VCaP (cell line): ENCODE measurements at regions not wholly inside any gene's neighbourhood (a gene's known extent, or its start where the extent isn't known, plus 50 kb on each side); places are given as distances from the start of the nearest gene placed in this dataset.

Experiments
- H3K27ac ChIP-seq: fragments of 450-650 bp; 2 replicates; pipeline ENCODE4 v1.5.1; 2017
- CTCF ChIP-seq: fragments of 450-650 bp; conservative IDR thresholded peaks from 2 replicates; pipeline ENCODE4 v1.5.1; 2017; ENCODE audit warnings: mild to moderate bottlenecking, moderate library complexity

DNA sequence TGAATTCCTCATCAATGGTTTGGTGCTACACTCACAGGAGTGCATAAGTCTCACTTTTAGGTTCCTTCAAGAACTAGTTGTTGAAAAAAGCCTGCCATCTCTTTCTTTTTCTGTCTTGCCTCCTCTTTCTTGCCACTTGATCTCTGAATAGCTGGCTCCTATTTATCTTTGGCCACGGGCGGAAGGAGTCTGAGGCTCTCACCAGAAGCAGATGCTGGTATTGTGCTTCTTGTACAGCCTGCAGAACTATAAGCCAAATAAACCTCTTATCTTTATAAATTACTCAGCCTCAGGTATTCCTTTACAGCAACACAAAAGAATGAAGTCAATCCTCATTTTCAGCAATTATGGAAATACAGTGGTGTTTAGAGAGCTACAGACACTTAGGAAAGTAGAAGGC is 247.1 kb upstream of the PRR16 start:
- no peak for TF ChIP-seq CTCF
- no peak overlapping the region for H3K27ac ChIP-seq

DNA sequence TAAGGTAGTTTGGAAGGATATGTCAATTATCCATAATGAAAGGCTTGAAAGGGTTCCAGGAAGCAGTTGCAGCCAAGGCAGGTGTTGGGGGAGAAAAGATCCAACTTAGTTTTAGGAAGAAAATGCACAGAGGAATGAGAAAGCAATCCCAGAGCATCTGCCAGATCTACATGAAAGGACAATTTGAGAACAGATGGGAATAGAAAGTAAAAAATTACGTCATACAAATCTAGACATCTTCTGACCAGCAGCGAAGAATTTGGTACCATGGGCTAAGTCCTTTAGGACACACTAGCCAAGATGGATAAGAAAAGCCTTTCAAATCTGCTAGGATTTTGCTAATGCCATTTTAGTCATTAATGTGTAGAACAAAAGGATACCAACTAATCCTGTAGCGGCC is 244.1 kb upstream of the PRR16 start:
- no peak for TF ChIP-seq CTCF
- H3K27ac ChIP-seq, result no peak overlapping the region

GRCh38 chr5:120225524-120225923 is 238.6 kb upstream of the PRR16 start:
- H3K27ac ChIP-seq, result no peak overlapping the region
- no peak for TF ChIP-seq CTCF

DNA sequence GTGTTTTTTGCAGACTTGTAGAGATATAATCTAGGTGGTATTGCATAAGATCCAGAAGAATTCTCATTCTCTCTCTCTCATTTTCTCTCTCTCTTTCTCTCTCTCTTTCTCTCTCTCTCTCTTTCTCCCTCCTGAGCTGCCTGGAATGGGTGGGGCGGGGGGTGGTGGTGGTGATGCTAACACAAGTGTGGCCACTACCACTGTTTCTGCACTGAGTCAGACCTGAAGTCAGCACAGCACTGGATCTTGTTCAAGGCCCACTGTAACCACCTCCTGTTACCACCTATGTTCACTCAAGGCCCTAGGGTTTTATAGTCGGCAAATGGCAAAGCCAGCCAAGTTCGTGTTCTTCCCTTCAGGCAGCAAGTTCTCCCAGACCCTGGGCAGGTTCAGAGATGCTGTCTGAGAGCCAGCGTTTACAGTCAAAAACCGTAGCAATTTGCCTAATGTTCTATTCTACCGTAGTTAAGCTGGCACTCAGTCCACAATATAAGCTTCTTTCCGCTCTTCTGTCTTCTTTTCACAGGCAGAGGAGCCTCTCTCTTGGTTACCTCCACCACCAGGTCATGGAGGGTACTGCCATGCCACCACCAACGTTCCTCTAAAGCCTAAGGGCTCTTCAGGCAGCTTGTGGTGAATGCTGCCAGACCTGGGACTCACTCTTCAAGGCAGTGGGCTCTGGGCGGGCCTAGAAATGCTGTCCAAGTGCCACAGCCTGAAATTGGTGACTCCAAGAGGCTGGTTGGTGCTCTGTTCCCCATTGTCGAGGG is 235.7 kb upstream of the PRR16 start:
- no peak for TF ChIP-seq CTCF
- no peak overlapping the region for H3K27ac ChIP-seq

DNA sequence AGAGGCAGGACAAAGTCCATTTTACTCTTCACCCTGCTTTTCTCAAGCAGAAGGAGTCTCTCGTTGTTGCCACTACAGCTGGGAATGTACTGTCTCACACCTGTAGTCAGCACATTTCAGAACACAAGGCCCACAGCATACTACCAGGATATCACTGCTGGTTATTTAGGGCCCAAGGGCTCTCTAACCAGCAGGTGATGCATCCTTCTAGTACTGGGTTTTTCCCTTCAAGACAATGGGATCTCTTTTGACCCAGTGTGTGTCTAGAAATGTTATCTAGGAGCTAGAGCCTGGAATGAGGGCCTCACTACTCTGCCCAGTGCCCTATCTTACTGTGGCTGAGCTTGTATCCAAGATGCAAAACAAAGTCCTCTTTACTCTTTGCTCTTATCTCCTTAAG is 235.1 kb upstream of the PRR16 start:
- TF ChIP-seq CTCF, result no peak
- no peak overlapping the region for H3K27ac ChIP-seq

DNA sequence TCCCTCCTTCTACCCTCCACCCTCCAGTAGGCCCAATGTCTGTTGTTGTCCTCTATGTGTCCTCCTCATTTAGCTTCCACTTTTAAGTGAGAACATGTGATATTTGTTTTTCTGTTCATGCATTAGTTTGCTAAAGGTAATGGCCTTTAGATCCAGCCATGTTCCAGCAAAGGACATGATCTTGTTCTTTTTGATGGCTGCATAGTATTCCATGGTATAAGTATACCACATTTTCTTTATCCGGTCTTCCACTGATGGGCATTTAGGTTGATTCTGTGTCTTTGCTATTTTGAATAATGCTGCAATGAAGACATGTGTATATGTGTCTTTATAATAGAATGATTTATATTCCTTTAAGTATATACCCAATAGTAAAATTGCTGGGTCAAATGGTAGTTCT is 232.5 kb upstream of the PRR16 start:
- H3K27ac ChIP-seq, result no peak overlapping the region
- no peak for TF ChIP-seq CTCF

GRCh38 chr5:120236360-120236759 is 227.7 kb upstream of the PRR16 start:
- no peak overlapping the region for H3K27ac ChIP-seq
- no peak for TF ChIP-seq CTCF
